IMR-90 (cell line): ENCODE measurements at regions not wholly inside any gene's neighbourhood (a gene's known extent, or its start where the extent isn't known, plus 50 kb on each side); places are given as distances from the start of the nearest gene placed in this dataset.

Experiments
- ATAC-seq: fragments of 200-7000 bp; cut with Tn5 transposase; 2 replicates; pipeline ENCODE4 v1.9.1; 2020; ENCODE audit warnings: low read depth, mild to moderate bottlenecking, moderate library complexity
- BruUV-seq: library from RNA; stranded (reverse); fragments of 400-500 nt; replicated peaks from 2 replicates; lab custom pipeline; 2021; lab: Mats Ljungman, UMichigan
- CTCF ChIA-PET: fragments of 300-600 bp; formaldehyde crosslinking; extraction: SDS; loops from one replicate; lab custom pipeline; 2021; ENCODE audit warnings: antibody characterized with exemption; lab: Yijun Ruan, JAX
- POLR2A ChIA-PET: fragments of 300-600 bp; sonication (Branson Sonifier 250); formaldehyde crosslinking; loops from one replicate; lab custom pipeline; 2022; ENCODE audit warnings: antibody characterized with exemption; ENCODE audit not compliant: unreplicated experiment; lab: Charles Lee
- DNase-seq: peaks from one replicate; pipeline ENCODE4 v3.0.0; 2013
- H2AFZ ChIP-seq: replicated peaks from 2 replicates; pipeline ENCODE3; 2013; ENCODE audit warnings: low read length, mild to moderate bottlenecking; ENCODE audit not compliant: poor library complexity
- H2AK5ac ChIP-seq: 2 replicates; pipeline ENCODE4 v1.6.1; 2013; ENCODE audit warnings: low read depth, low read length, inconsistent platforms
- H2AK9ac ChIP-seq: replicated peaks from 2 replicates; pipeline ENCODE3; 2013; ENCODE audit warnings: mild to moderate bottlenecking, low read depth, low read length, moderate library complexity; ENCODE audit not compliant: poor library complexity
- H2BK120ac ChIP-seq: 2 replicates; pipeline ENCODE4 v1.6.1; 2013; ENCODE audit warnings: low read depth, low read length, inconsistent platforms
- H2BK15ac ChIP-seq: 3 replicates; pipeline ENCODE4 v1.6.1; 2013; ENCODE audit warnings: low read depth, low read length, inconsistent platforms
- H2BK20ac ChIP-seq: 2 replicates; pipeline ENCODE4 v1.6.1; 2013; ENCODE audit warnings: low read depth, mild to moderate bottlenecking, inconsistent platforms, low read length, moderate library complexity
- H2BK5ac ChIP-seq: 2 replicates; pipeline ENCODE4 v1.6.1; 2013; ENCODE audit warnings: mild to moderate bottlenecking, low read depth, low read length, inconsistent platforms; ENCODE audit not compliant: poor library complexity, severe bottlenecking
- H3K14ac ChIP-seq: replicated peaks from 2 replicates; pipeline ENCODE4 v1.6.1; 2013; ENCODE audit warnings: low read depth, low read length, inconsistent platforms
- H3K18ac ChIP-seq: 2 replicates; pipeline ENCODE4 v1.6.1; 2013; ENCODE audit warnings: low read depth, low read length, control low read depth
- H3K23ac ChIP-seq: 2 replicates; pipeline ENCODE4 v1.6.1; 2013; ENCODE audit warnings: low read depth, low read length, inconsistent platforms
- H3K27ac ChIP-seq: 2 replicates; pipeline ENCODE4 v1.5.1; 2013; ENCODE audit warnings: mild to moderate bottlenecking, control low read depth, low read length; ENCODE audit not compliant: insufficient read depth
- H3K27me3 ChIP-seq: 2 replicates; pipeline ENCODE4 v1.6.1; 2013; ENCODE audit warnings: low read length; ENCODE audit not compliant: control insufficient read depth, insufficient read depth
- H3K36me3 ChIP-seq: 2 replicates; pipeline ENCODE4 v1.6.1; 2013; ENCODE audit warnings: low read length, mixed read lengths; ENCODE audit not compliant: control insufficient read depth, insufficient read depth
- H3K4ac ChIP-seq: 2 replicates; pipeline ENCODE4 v1.6.1; 2013; ENCODE audit warnings: low read depth, low read length, inconsistent platforms
- H3K4me1 ChIP-seq: 2 replicates; pipeline ENCODE4 v1.6.1; 2013; ENCODE audit warnings: low read length, mixed read lengths; ENCODE audit not compliant: control insufficient read depth, insufficient read depth
- H3K4me2 ChIP-seq: 2 replicates; pipeline ENCODE4 v1.6.1; 2013; ENCODE audit warnings: low read depth, mild to moderate bottlenecking, control low read depth, low read length, moderate library complexity
- H3K4me3 ChIP-seq: 2 replicates; pipeline ENCODE4 v1.5.1; 2013; ENCODE audit warnings: low read depth, mild to moderate bottlenecking, control low read depth, low read length, moderate library complexity; ENCODE audit not compliant: insufficient read depth
- H3K56ac ChIP-seq: 2 replicates; pipeline ENCODE4 v1.6.1; 2013; ENCODE audit warnings: low read length, inconsistent platforms; ENCODE audit not compliant: insufficient read depth; ENCODE audit errors: extremely low read depth
- H3K79me1 ChIP-seq, 2 experiments: 2 replicates each; pipeline ENCODE4 v1.6.1; 2013; ENCODE audit warnings: low read length in 2 of 2, inconsistent platforms in 1 of 2, low read depth in 1 of 2
- H3K9ac ChIP-seq: 2 replicates; pipeline ENCODE4 v1.6.1; 2013; ENCODE audit warnings: low read depth, low read length, control low read depth
- H3K9me1 ChIP-seq: 2 replicates; pipeline ENCODE4 v1.6.1; 2013; ENCODE audit warnings: low read length, inconsistent platforms; ENCODE audit not compliant: insufficient read depth
- H3K9me3 ChIP-seq: 2 replicates; pipeline ENCODE4 v1.6.1; 2013; ENCODE audit warnings: low read length; ENCODE audit not compliant: control insufficient read depth, insufficient read depth
- H4K20me1 ChIP-seq: 2 replicates; pipeline ENCODE4 v1.6.1; 2013; ENCODE audit warnings: low read length, inconsistent platforms; ENCODE audit not compliant: insufficient read depth
- H4K5ac ChIP-seq: 2 replicates; pipeline ENCODE4 v1.6.1; 2013; ENCODE audit warnings: mild to moderate bottlenecking, low read depth, low read length, control low read depth
- H4K8ac ChIP-seq, 2 experiments: 2 replicates each; pipeline ENCODE4 v1.6.1; 2013; ENCODE audit warnings: low read depth in 2 of 2, low read length in 2 of 2, control low read depth in 1 of 2, inconsistent platforms in 1 of 2
- H4K91ac ChIP-seq: 2 replicates; pipeline ENCODE4 v1.6.1; 2013; ENCODE audit warnings: low read depth, low read length, inconsistent platforms; ENCODE audit not compliant: insufficient read depth
- CEBPB ChIP-seq: IDR thresholded peaks from 2 replicates; pipeline ENCODE4 v1.6.1; 2012; ENCODE audit warnings: low read depth, low read length, improper control_type of control experiment
- MAZ ChIP-seq: IDR thresholded peaks from 2 replicates; pipeline ENCODE4 v1.6.1; 2012; ENCODE audit warnings: low read depth, mild to moderate bottlenecking, low read length, improper control_type of control experiment, moderate library complexity, borderline replicate concordance
- WGBS, 2 experiments: methylation state at CpG; one replicate each; pipeline versions ENCODE4 v1.1.5 to v1.1.7; 2013; ENCODE audit warnings: missing lambda C conversion rate in 2 of 2; ENCODE audit not compliant: insufficient read length in 1 of 2; ENCODE audit errors: extremely low coverage in 2 of 2; 5-methylcytosine and 5-hydroxymethylcytosine counted together
- dilution Hi-C: fragments of 300-500 bp; cut with HindIII; formaldehyde crosslinking; loops from one replicate; pipeline ENCODE4 v1.14.3; 2018; ENCODE audit warnings: low sequenced_read_pairs; ENCODE audit not compliant: unreplicated experiment
- in situ Hi-C: fragments of 300-500 bp; cut with MboI; formaldehyde crosslinking; loops from 3 replicates; pipeline ENCODE4 v1.14.3; 2019; ENCODE audit warnings: low sequenced_read_pairs, inconsistent platforms, mixed read lengths
- intact Hi-C: fragments of 100-400 bp; cut with micrococcal nuclease; formaldehyde crosslinking; loops from 2 replicates; pipeline ENCODE4 v1.10.0; 2022

DNA sequence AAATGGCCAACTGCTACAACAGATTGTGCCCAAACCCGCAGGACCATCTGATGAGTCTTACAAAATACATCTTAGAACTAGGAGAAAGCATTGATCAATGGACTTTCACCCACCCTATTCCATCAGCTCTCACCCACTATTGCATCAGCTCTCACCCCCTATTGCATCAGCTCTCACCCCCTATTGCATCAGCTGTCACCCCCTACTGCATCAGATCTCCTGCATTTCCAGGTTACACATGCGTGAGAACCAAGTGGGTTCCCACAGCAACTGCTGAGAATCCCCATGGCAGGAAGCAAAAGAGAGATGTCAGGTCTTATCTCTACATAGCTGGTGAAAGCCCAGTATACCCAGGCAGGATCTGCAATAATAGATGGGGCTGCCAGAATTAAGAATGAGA is 533.5 kb downstream of the LTN1 start:
- no peak for ATAC-seq
- H2AK5ac ChIP-seq: no peak overlapping the region
- H2BK120ac ChIP-seq: no peak overlapping the region
- TF ChIP-seq CEBPB (peak; percentile 64), MAZ (no peak)
- no peaks in the 10 kb centered on the region for H3K79me1 ChIP-seq
- no TSS peak for BruUV-seq
- dilution Hi-C loops (no loop called here), intact Hi-C loops (no loop called here), in situ Hi-C loops (no loop called here)
- no peaks in the 10 kb centered on the region for H3K36me3 ChIP-seq
- H3K9ac ChIP-seq: no peak overlapping the region
- H3K27ac ChIP-seq: no peak overlapping the region
- H3K18ac ChIP-seq: no peak overlapping the region
- H3K23ac ChIP-seq: no peak overlapping the region
- H2BK5ac ChIP-seq: no peak overlapping the region
- H2BK15ac ChIP-seq: no peak overlapping the region
- 0 out of 2 replicates have a peak overlapping the region, but pooled peaks have one; percentile 40 for H3K4ac ChIP-seq
- H2AK9ac ChIP-seq: no peak overlapping the region
- no peak overlapping the region for H4K91ac ChIP-seq
- DNase-seq: no peak
- no peak overlapping the region for H3K56ac ChIP-seq
- no peak overlapping the region for H2AFZ ChIP-seq
- ChIA-PET POLR2A (no interaction called here), CTCF (no interaction called here)
- H2BK20ac ChIP-seq: no peak overlapping the region
- no peaks in the 10 kb centered on the region; the same call in 1 of the 2 replicates for H3K4me1 ChIP-seq
- H3K14ac ChIP-seq: no peak overlapping the region
- H3K4me2 ChIP-seq: no peak overlapping the region
- no CpG with 5 or more reads among the region's 2 CpGs for WGBS, 2 experiments
- no peak overlapping the region for H4K8ac ChIP-seq
- H3K4me3 ChIP-seq: no peak overlapping the region
- H3K9me1 ChIP-seq: no peaks in the 10 kb centered on the region; the same call in 1 of the 2 replicates
- H4K5ac ChIP-seq: no peak overlapping the region
- H4K20me1 ChIP-seq: no peaks in the 10 kb centered on the region
- no peaks in the 10 kb centered on the region for H3K27me3 ChIP-seq
- H3K9me3 ChIP-seq: no peaks in the 10 kb centered on the region
